Astrocyte (in vitro differentiated cells and primary cell): ENCODE measurements at regions not wholly inside any gene's neighbourhood (a gene's known extent, or its start where the extent isn't known, plus 50 kb on each side); places are given as distances from the start of the nearest gene placed in this dataset.
A peak's percentile ranks its signal among the peaks of the same experiment; 100 is the strongest.

Source experiments
- DNase-seq: peaks from one replicate; pipeline ENCODE4 v3.0.0-alpha.2; 2010; ENCODE audit warnings: low read depth
- FAIRE-seq: peaks from 2 replicates; lab custom pipeline; 2011; peaks lifted over from hg19 to GRCh38; lab: Jason Lieb, UNC
- H2AFZ ChIP-seq: 2 replicates; pipeline ENCODE4 v1.6.0; 2012; ENCODE audit warnings: low read depth, low read length, inconsistent platforms
- H3K27ac ChIP-seq: 2 replicates; pipeline ENCODE4 v1.5.1; 2011; ENCODE audit warnings: low read depth, low read length, inconsistent platforms
- H3K27me3 ChIP-seq: 2 replicates; pipeline ENCODE4 v1.6.0; 2011; ENCODE audit warnings: low read length, inconsistent platforms; ENCODE audit not compliant: insufficient read depth
- H3K36me3 ChIP-seq: 2 replicates; pipeline ENCODE4 v1.5.1; 2011; ENCODE audit warnings: low read length, inconsistent platforms; ENCODE audit not compliant: insufficient read depth
- H3K4me1 ChIP-seq: 2 replicates; pipeline ENCODE4 v1.5.1; 2011; ENCODE audit warnings: low read length, inconsistent platforms; ENCODE audit not compliant: insufficient read depth
- H3K4me2 ChIP-seq: 2 replicates; pipeline ENCODE4 v1.6.0; 2012; ENCODE audit warnings: low read length, inconsistent platforms
- H3K4me3 ChIP-seq: 2 replicates; pipeline ENCODE4 v1.5.1; 2011; ENCODE audit warnings: low read depth, mild to moderate bottlenecking, low read length, inconsistent platforms; ENCODE audit not compliant: insufficient read depth
- H3K79me2 ChIP-seq: 2 replicates; pipeline ENCODE4 v1.6.0; 2012; ENCODE audit warnings: mild to moderate bottlenecking, low read length, inconsistent platforms; ENCODE audit not compliant: insufficient read depth
- H3K9ac ChIP-seq: 2 replicates; pipeline ENCODE4 v1.6.0; 2012; ENCODE audit warnings: mild to moderate bottlenecking, low read length, inconsistent platforms
- H3K9me3 ChIP-seq: 2 replicates; pipeline ENCODE4 v1.5.1; 2012; ENCODE audit warnings: low read depth, mild to moderate bottlenecking, low read length, inconsistent platforms; ENCODE audit not compliant: insufficient read depth
- H4K20me1 ChIP-seq: 2 replicates; pipeline ENCODE4 v1.6.0; 2012; ENCODE audit warnings: low read length, inconsistent platforms; ENCODE audit not compliant: insufficient read depth
- H3K27ac Mint-ChIP-seq: one replicate; pipeline ENCODE4 v1.8.0; 2021; ENCODE audit warnings: mild to moderate bottlenecking, mixed read lengths; ENCODE audit not compliant: unreplicated experiment
- H3K27me3 Mint-ChIP-seq: one replicate; pipeline ENCODE4 v1.8.0; 2021; ENCODE audit warnings: low read depth, mixed read lengths; ENCODE audit not compliant: unreplicated experiment
- H3K36me3 Mint-ChIP-seq: one replicate; pipeline ENCODE4 v1.8.0; 2021; ENCODE audit warnings: low read depth, mixed read lengths; ENCODE audit not compliant: unreplicated experiment
- H3K4me1 Mint-ChIP-seq: one replicate; pipeline ENCODE4 v1.8.0; 2021; ENCODE audit warnings: low read depth, mixed read lengths; ENCODE audit not compliant: unreplicated experiment
- H3K4me3 Mint-ChIP-seq: one replicate; pipeline ENCODE4 v1.8.0; 2021; ENCODE audit warnings: mild to moderate bottlenecking, moderate library complexity, mixed read lengths; ENCODE audit not compliant: unreplicated experiment
- H3K9me3 Mint-ChIP-seq: one replicate; pipeline ENCODE4 v1.8.0; 2021; ENCODE audit warnings: mild to moderate bottlenecking, mixed read lengths; ENCODE audit not compliant: unreplicated experiment
- CTCF ChIP-seq: IDR thresholded peaks from 2 replicates; pipeline ENCODE4 v1.5.1; 2011; ENCODE audit warnings: low read depth, mild to moderate bottlenecking, inconsistent platforms, low read length, moderate library complexity; ENCODE audit not compliant: insufficient read depth
- EZH2 ChIP-seq: IDR thresholded peaks from 2 replicates; pipeline ENCODE4 v1.6.1; 2012; ENCODE audit warnings: mild to moderate bottlenecking, low read length, inconsistent platforms; ENCODE audit not compliant: insufficient read depth

- Histone ChIP-seq H3K4me2 (no peak overlapping the region), H3K27me3 (peaks cover 2% of the 10 kb centered on the region), H3K9ac (no peak overlapping the region), H2AFZ (no peak overlapping the region), H3K4me1 (peaks cover 3% of the 10 kb centered on the region), H3K27ac (no peak overlapping the region), H4K20me1 (no peaks in the 10 kb centered on the region), H3K9me3 (no peaks in the 10 kb centered on the region), H3K36me3 (no peaks in the 10 kb centered on the region), H3K4me3 (no peak overlapping the region), H3K79me2 (no peaks in the 10 kb centered on the region)
- peaks cover 3% of the 10 kb centered on the region for H3K27me3 Mint-ChIP-seq
- H3K36me3 Mint-ChIP-seq = no peaks in the 10 kb centered on the region
- H3K27ac Mint-ChIP-seq = no peak overlapping the region
- no peak overlapping the region for H3K4me3 Mint-ChIP-seq
- DNase-seq (no peak), FAIRE-seq (peak; percentile 55)
- TF ChIP-seq EZH2 (no peak), CTCF (no peak)
- H3K9me3 Mint-ChIP-seq = no peaks in the 10 kb centered on the region
- H3K4me1 Mint-ChIP-seq = peaks cover 12% of the 10 kb centered on the region
Measured at GRCh38 chr6:84408028-84408427, 180.6 kb upstream of the CEP162 start.

DNA sequence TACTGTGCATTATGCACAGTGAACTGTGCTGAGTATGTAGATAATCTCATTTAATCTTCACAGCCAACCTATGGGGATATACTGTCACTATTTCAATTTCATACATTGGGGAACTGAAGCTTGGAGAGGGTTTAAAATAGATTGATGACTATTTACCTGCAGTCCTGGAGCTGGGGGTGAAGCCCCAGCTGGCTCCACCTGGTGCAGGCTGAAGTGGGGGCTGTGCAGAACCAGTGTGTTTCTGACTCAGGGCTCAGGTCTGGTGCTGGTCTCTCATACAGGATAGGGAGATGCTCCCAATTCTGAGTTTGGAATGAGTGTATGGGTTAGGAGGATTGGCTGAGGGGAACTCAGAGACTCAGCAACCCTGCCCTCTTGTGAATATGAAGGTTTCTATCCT is 176.1 kb upstream of the CEP162 start:
- H3K9me3 Mint-ChIP-seq = no peaks in the 10 kb centered on the region

More for the DNA sequence above, 176.1 kb upstream of the CEP162 start:
- Mint-ChIP-seq H3K36me3 (no peaks in the 10 kb centered on the region), H3K27ac (no peak overlapping the region), H3K27me3 (peaks cover 3% of the 10 kb centered on the region), H3K4me1 (peaks cover 3% of the 10 kb centered on the region), H3K4me3 (no peak overlapping the region)
- H3K9ac ChIP-seq = no peak overlapping the region
- no peaks in the 10 kb centered on the region for H3K9me3 ChIP-seq
- H3K4me1 ChIP-seq = no peaks in the 10 kb centered on the region
- no peak overlapping the region for H3K4me3 ChIP-seq
- H3K27ac ChIP-seq = no peak overlapping the region
- H3K4me2 ChIP-seq = no peak overlapping the region
- no peaks in the 10 kb centered on the region for H4K20me1 ChIP-seq
- TF ChIP-seq CTCF = no peak
- H3K27me3 ChIP-seq = peaks cover 2% of the 10 kb centered on the region
- no peak for FAIRE-seq
- no peak for DNase-seq
- no peak overlapping the region for H2AFZ ChIP-seq
- no peaks in the 10 kb centered on the region for H3K79me2 ChIP-seq
- H3K36me3 ChIP-seq = no peaks in the 10 kb centered on the region
